ENCODE measurements at regions not wholly inside any gene's neighbourhood (a gene's known extent, or its start where the extent isn't known, plus 50 kb on each side); places are given as distances from the start of the nearest gene placed in this dataset.

- no peak overlapping the region for H3K56ac ChIP-seq (ENCODE audit: insufficient read length, low read depth, low read length)
- no peak overlapping the region for H2BK15ac ChIP-seq (ENCODE audit: low read depth, low read length)
- no peak overlapping the region for H2AFZ ChIP-seq (ENCODE audit: low read length)
- no peaks in the 10 kb centered on the region for H4K20me1 ChIP-seq (ENCODE audit: control insufficient read depth, insufficient read depth, insufficient read length)
- no peak overlapping the region for H3K27ac Mint-ChIP-seq
- no peak overlapping the region for H3K4me2 ChIP-seq (ENCODE audit: insufficient read depth, insufficient read length, low read length)
- no peaks in the 10 kb centered on the region for H3K79me1 ChIP-seq (ENCODE audit: insufficient read depth, low read depth, low read length, poor library complexity, severe bottlenecking)
- H3K27me3 Mint-ChIP-seq (ENCODE audit: low read depth) = no peaks in the 10 kb centered on the region; the same call in 1 of the 2 replicates
- no peak overlapping the region for H3K14ac ChIP-seq (ENCODE audit: insufficient read depth, low read length)
- H3K23ac ChIP-seq (ENCODE audit: insufficient read length, low read depth, low read length) = no peak overlapping the region
- no peak overlapping the region for H3K4me3 Mint-ChIP-seq
- H3K4me1 ChIP-seq (ENCODE audit: insufficient read depth, low read length) = no peaks in the 10 kb centered on the region; the same call in 1 of the 2 replicates
- H3K18ac ChIP-seq (ENCODE audit: insufficient read length, low read depth, low read length) = no peak overlapping the region
- H3K9me3 Mint-ChIP-seq = peaks cover 59 to 63% of the 10 kb centered on the region in 2 experiments
- no peak overlapping the region for H3K4ac ChIP-seq (ENCODE audit: low read depth, low read length)
- WGBS (ENCODE audit: extremely low coverage, insufficient read length, low lambda C conversion rate) = no CpG with 5 or more reads among the region's 1 CpG
- H3K27ac ChIP-seq (ENCODE audit: insufficient read length, low read depth, low read length) = no peak overlapping the region
- H2AK5ac ChIP-seq (ENCODE audit: insufficient read length, low read length) = no peak overlapping the region
- peaks cover 0 to 10% (median 2%) of the 10 kb centered on the region in 3 experiments; a peak in 5 of 7 replicates for H3K36me3 Mint-ChIP-seq (ENCODE audit: insufficient read depth in 1 of 3, low read depth in 3 of 3)
- no peak overlapping the region for H2BK5ac ChIP-seq (ENCODE audit: insufficient read length, low read length)
- H4K8ac ChIP-seq (replicated peaks; ENCODE audit: insufficient read length, low read depth, low read length) = no peak overlapping the region
- no peak overlapping the region for H3K9ac ChIP-seq (ENCODE audit: extremely low read depth, insufficient read length, low read length)
- H2BK12ac ChIP-seq (ENCODE audit: insufficient read length, low read depth, low read length) = no peak overlapping the region
- H3T11ph ChIP-seq (ENCODE audit: low read length) = no peak overlapping the region
- no peaks in the 10 kb centered on the region for H3K79me2 ChIP-seq (ENCODE audit: insufficient read depth, low read length)
- no peak for DNase-seq
- H4K91ac ChIP-seq (ENCODE audit: insufficient read length, low read depth, low read length) = no peak overlapping the region
- no peak overlapping the region for H2BK20ac ChIP-seq (ENCODE audit: low read depth, low read length, poor library complexity, severe bottlenecking)
- no peak overlapping the region for H2BK120ac ChIP-seq (ENCODE audit: low read depth, low read length, poor library complexity, severe bottlenecking)
- H4K5ac ChIP-seq (ENCODE audit: insufficient read length, low read depth, low read length) = no peak overlapping the region
- H3K23me2 ChIP-seq (ENCODE audit: insufficient read length, low read depth, low read length, poor library complexity, severe bottlenecking) = no peaks in the 10 kb centered on the region
- H3K4me1 Mint-ChIP-seq = peaks cover 4 to 6% of the 10 kb centered on the region in 2 experiments; a peak in 2 of 4 replicates
- no peaks in the 10 kb centered on the region for H3K27me3 ChIP-seq (ENCODE audit: insufficient read depth, low read length)
- peaks cover 17% of the 10 kb centered on the region for H3K9me3 ChIP-seq (ENCODE audit: control insufficient read depth, low read depth, low read length)
- TF ChIP-seq, protein P1, sequence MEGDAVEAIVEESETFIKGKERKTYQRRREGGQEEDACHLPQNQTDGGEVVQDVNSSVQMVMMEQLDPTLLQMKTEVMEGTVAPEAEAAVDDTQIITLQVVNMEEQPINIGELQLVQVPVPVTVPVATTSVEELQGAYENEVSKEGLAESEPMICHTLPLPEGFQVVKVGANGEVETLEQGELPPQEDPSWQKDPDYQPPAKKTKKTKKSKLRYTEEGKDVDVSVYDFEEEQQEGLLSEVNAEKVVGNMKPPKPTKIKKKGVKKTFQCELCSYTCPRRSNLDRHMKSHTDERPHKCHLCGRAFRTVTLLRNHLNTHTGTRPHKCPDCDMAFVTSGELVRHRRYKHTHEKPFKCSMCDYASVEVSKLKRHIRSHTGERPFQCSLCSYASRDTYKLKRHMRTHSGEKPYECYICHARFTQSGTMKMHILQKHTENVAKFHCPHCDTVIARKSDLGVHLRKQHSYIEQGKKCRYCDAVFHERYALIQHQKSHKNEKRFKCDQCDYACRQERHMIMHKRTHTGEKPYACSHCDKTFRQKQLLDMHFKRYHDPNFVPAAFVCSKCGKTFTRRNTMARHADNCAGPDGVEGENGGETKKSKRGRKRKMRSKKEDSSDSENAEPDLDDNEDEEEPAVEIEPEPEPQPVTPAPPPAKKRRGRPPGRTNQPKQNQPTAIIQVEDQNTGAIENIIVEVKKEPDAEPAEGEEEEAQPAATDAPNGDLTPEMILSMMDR (conservative IDR thresholded peaks at IDR 0.05) = no peak
Measured at GRCh38 chrX:101736651-101737050, 77.0 kb upstream of the ARMCX2 start.

All from H9 (cell line).